H1 (cell line): ENCODE measurements at regions not wholly inside any gene's neighbourhood (a gene's known extent, or its start where the extent isn't known, plus 50 kb on each side); places are given as distances from the start of the nearest gene placed in this dataset.

ENCODE experiments used
- CTCF ChIA-PET: fragments of 300-600 bp; sonication (Branson Sonifier 250); formaldehyde crosslinking; loops from one replicate; lab custom pipeline; 2021; ENCODE audit not compliant: partially characterized antibody; lab: Charles Lee
- POLR2A ChIA-PET: fragments of 300-600 bp; sonication (Branson Sonifier 250); formaldehyde crosslinking; loops from one replicate; lab custom pipeline; 2021; ENCODE audit warnings: inconsistent platforms; ENCODE audit not compliant: partially characterized antibody; lab: Charles Lee
- DNase-seq, 2 experiments: peaks; one replicate each; pipeline versions ENCODE4 v3.0.0 to v3.0.0-alpha.2; 2010 to 2022; ENCODE audit warnings: low spot score in 2 of 2, low read depth in 1 of 2, mixed read lengths in 1 of 2
- FAIRE-seq: peaks from 2 replicates; lab custom pipeline; 2011; peaks lifted over from hg19 to GRCh38; lab: Jason Lieb, UNC
- H2AFZ ChIP-seq: 2 replicates; pipeline ENCODE4 v1.8.1; 2012; ENCODE audit warnings: low read length, inconsistent platforms
- H2AK5ac ChIP-seq: 2 replicates; pipeline ENCODE4 v1.6.1; 2013; ENCODE audit warnings: low read depth, low read length
- H2BK120ac ChIP-seq: replicated peaks from 2 replicates; pipeline ENCODE3; 2013; ENCODE audit warnings: low read depth, low read length, inconsistent platforms
- H2BK12ac ChIP-seq: 2 replicates; pipeline ENCODE4 v1.6.1; 2013; ENCODE audit warnings: low read depth, low read length
- H2BK15ac ChIP-seq: 2 replicates; pipeline ENCODE4 v1.6.1; 2013; ENCODE audit warnings: low read length
- H2BK20ac ChIP-seq: 2 replicates; pipeline ENCODE4 v1.6.1; 2013; ENCODE audit warnings: low read length
- H2BK5ac ChIP-seq: 2 replicates; pipeline ENCODE4 v1.6.1; 2013; ENCODE audit warnings: low read depth, low read length
- H3K14ac ChIP-seq: 2 replicates; pipeline ENCODE4 v1.6.1; 2013; ENCODE audit warnings: inconsistent platforms; ENCODE audit not compliant: insufficient read length
- H3K18ac ChIP-seq: 2 replicates; pipeline ENCODE4 v1.6.1; 2013; ENCODE audit warnings: low read length; ENCODE audit errors: extremely low read depth
- H3K23ac ChIP-seq: 2 replicates; pipeline ENCODE4 v1.6.1; 2013; ENCODE audit warnings: inconsistent platforms; ENCODE audit not compliant: insufficient read length
- H3K23me2 ChIP-seq: 2 replicates; pipeline ENCODE4 v1.6.1; 2013; ENCODE audit warnings: low read depth, low read length
- H3K27ac ChIP-seq: 2 replicates; pipeline ENCODE4 v1.6.1; 2011; ENCODE audit warnings: low read depth, low read length, inconsistent platforms
- H3K27me3 ChIP-seq, 4 experiments: replicated peaks in 1 of 4; 1 replicate in 1 of 4; 2 replicates in 3 of 4; pipeline versions ENCODE4 v1.6.1 to v1.8.1; 2011 to 2013; ENCODE audit warnings: low read length in 3 of 4, mild to moderate bottlenecking in 3 of 4, inconsistent platforms in 2 of 4, mixed read lengths in 2 of 4, moderate library complexity in 1 of 4; ENCODE audit not compliant: control insufficient read depth in 3 of 4, insufficient read depth in 3 of 4; ENCODE audit errors: extremely low read depth in 1 of 4
- H3K36me3 ChIP-seq, 4 experiments: 2 replicates each; pipeline versions ENCODE4 v1.6.1 to v1.8.1; 2011 to 2013; ENCODE audit warnings: mild to moderate bottlenecking in 4 of 4, low read length in 3 of 4, moderate library complexity in 2 of 4, control low read depth in 1 of 4, inconsistent platforms in 1 of 4; ENCODE audit not compliant: insufficient read depth in 4 of 4, control insufficient read depth in 2 of 4
- H3K4ac ChIP-seq: replicated peaks from 2 replicates; pipeline ENCODE3; 2013; ENCODE audit warnings: low read length, low read depth, mixed read lengths, inconsistent platforms; ENCODE audit not compliant: insufficient read length
- H3K4me1 ChIP-seq, 4 experiments: replicated peaks in 1 of 4; 1 replicate in 1 of 4; 2 replicates in 3 of 4; pipeline versions ENCODE4 v1.6.1 to v1.8.1; 2011 to 2013; ENCODE audit warnings: low read length in 3 of 4, inconsistent platforms in 2 of 4, mixed read lengths in 1 of 4; ENCODE audit not compliant: insufficient read depth in 4 of 4, control insufficient read depth in 3 of 4
- H3K4me2 ChIP-seq, 2 experiments: 2 replicates each; pipeline versions ENCODE4 v1.6.1 to v1.8.1; 2011 to 2013; ENCODE audit warnings: low read depth in 2 of 2, low read length in 2 of 2, control low read depth in 1 of 2, inconsistent platforms in 1 of 2, mild to moderate bottlenecking in 1 of 2; ENCODE audit not compliant: insufficient read depth in 1 of 2
- H3K4me3 ChIP-seq, 4 experiments: fragments of 200-600, 300-600 bp in 1 of 4; sonication (generic), shearing (Covaris generic), sonication (Bioruptor Twin) in 1 of 4; 2 replicates each; pipeline versions ENCODE4 v1.5.1 to v1.8.1; 2011 to 2016; ENCODE audit warnings: low read length in 4 of 4, low read depth in 3 of 4, control low read depth in 2 of 4, inconsistent platforms in 2 of 4, mild to moderate bottlenecking in 2 of 4, mixed read lengths in 1 of 4, moderate library complexity in 1 of 4; ENCODE audit not compliant: insufficient read depth in 2 of 4; ENCODE audit errors: extremely low read depth in 1 of 4
- H3K56ac ChIP-seq: replicated peaks from 2 replicates; pipeline ENCODE3; 2013; ENCODE audit warnings: low read depth, mild to moderate bottlenecking, mixed read lengths, low read length, inconsistent platforms; ENCODE audit not compliant: insufficient read length
- H3K79me1 ChIP-seq: 2 replicates; pipeline ENCODE4 v1.6.1; 2013; ENCODE audit warnings: low read depth, low read length, control low read depth
- H3K79me2 ChIP-seq, 2 experiments: 2 replicates each; pipeline versions ENCODE4 v1.6.1 to v1.8.1; 2012 to 2013; ENCODE audit warnings: low read length in 2 of 2, mild to moderate bottlenecking in 2 of 2, inconsistent platforms in 1 of 2; ENCODE audit not compliant: insufficient read depth in 2 of 2, control insufficient read depth in 1 of 2
- H3K9ac ChIP-seq, 4 experiments: replicated peaks in 1 of 4; 1 replicate in 1 of 4; 2 replicates in 3 of 4; pipeline versions ENCODE4 v1.6.1 to v1.8.1; 2011 to 2013; ENCODE audit warnings: low read depth in 3 of 4, low read length in 3 of 4, control low read depth in 2 of 4, mild to moderate bottlenecking in 2 of 4, moderate library complexity in 2 of 4, inconsistent platforms in 1 of 4; ENCODE audit errors: extremely low read depth in 1 of 4
- H3K9me3 ChIP-seq, 2 experiments: 2 replicates each; pipeline versions ENCODE4 v1.6.1 to v1.8.1; 2012 to 2013; ENCODE audit warnings: mild to moderate bottlenecking in 2 of 2, moderate library complexity in 2 of 2, control low read depth in 1 of 2, inconsistent platforms in 1 of 2, low read depth in 1 of 2, low read length in 1 of 2, mixed read lengths in 1 of 2; ENCODE audit not compliant: insufficient read depth in 2 of 2
- H4K20me1 ChIP-seq, 2 experiments: replicated peaks in 1 of 2; 2 replicates each; pipeline versions ENCODE3 to v1.8.1; 2011 to 2013; ENCODE audit warnings: inconsistent platforms in 2 of 2, low read length in 2 of 2, mild to moderate bottlenecking in 1 of 2; ENCODE audit not compliant: insufficient read depth in 2 of 2, control insufficient read depth in 1 of 2
- H4K5ac ChIP-seq: 2 replicates; pipeline ENCODE4 v1.6.1; 2013; ENCODE audit warnings: low read length, low read depth, mixed read lengths, inconsistent platforms; ENCODE audit not compliant: insufficient read length
- H4K8ac ChIP-seq: 2 replicates; pipeline ENCODE4 v1.8.0; 2013; ENCODE audit warnings: mild to moderate bottlenecking, moderate library complexity, low read length, inconsistent platforms; ENCODE audit not compliant: insufficient read depth; ENCODE audit errors: extremely low read depth
- H4K91ac ChIP-seq: replicated peaks from 2 replicates; pipeline ENCODE3; 2013; ENCODE audit warnings: low read length, mixed read lengths, inconsistent platforms; ENCODE audit not compliant: insufficient read length
- BACH1 ChIP-seq: IDR thresholded peaks from 2 replicates; pipeline ENCODE4 v1.6.1; 2012; ENCODE audit warnings: low read length, improper control_type of control experiment
- MAFK ChIP-seq: IDR thresholded peaks from 2 replicates; pipeline ENCODE4 v1.6.1; 2012; ENCODE audit warnings: low read depth, mild to moderate bottlenecking, improper control_type of control experiment, low read length
- WGBS, 2 experiments: shearing (Covaris generic) in 1 of 2; methylation state at CpG; one replicate each; pipeline versions ENCODE4 v1.1.6 to v1.1.7; 2013 to 2015; ENCODE audit warnings: low lambda C conversion rate in 2 of 2, mixed read lengths in 2 of 2, inconsistent platforms in 1 of 2, low coverage in 1 of 2, missing lambda C conversion rate in 1 of 2; ENCODE audit not compliant: insufficient replicate concordance in 2 of 2, insufficient coverage in 1 of 2, insufficient read length in 1 of 2; ENCODE audit errors: extremely low coverage in 1 of 2, missing lambda C conversion rate in 1 of 2; 5-methylcytosine and 5-hydroxymethylcytosine counted together

DNA sequence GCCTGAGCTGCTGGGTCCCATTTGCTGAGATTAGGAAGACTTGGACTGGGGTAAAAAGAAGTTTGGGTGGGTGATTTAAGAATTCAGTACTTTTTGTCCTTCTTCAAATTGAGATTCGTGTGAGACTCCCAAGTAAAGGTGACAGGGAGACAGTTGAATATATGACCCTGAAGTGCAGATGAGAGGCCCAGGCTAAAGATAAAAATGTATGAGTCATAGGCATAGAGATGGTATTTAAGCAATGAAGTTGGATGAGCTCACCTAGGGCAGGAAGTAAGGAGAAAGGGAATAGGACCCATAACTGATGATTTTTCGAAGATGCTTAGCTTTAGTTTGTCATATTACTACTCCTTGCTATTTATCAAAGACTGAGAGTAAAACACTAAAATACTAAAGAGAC lies 255.9 kb upstream of the ADRA1B start:
- H2BK5ac ChIP-seq = no peak overlapping the region
- no peak overlapping the region for H2AFZ ChIP-seq
- H3K79me1 ChIP-seq = no peaks in the 10 kb centered on the region
- no peak overlapping the region for H3K23ac ChIP-seq
- H2BK120ac ChIP-seq = no peak overlapping the region
- H3K23me2 ChIP-seq = no peaks in the 10 kb centered on the region
- no peaks in the 10 kb centered on the region for H4K20me1 ChIP-seq
- 91% methylated on average over 2 of the region's 2 CpGs; no CpG with 5 or more reads in 1 of the 2 experiments for WGBS, 2 experiments
- no peak overlapping the region for H3K27ac ChIP-seq
- H4K91ac ChIP-seq = no peak overlapping the region
- POLR2A ChIA-PET = no interaction called here
- no peak overlapping the region for H3K4me2 ChIP-seq
- no peak overlapping the region for H3K18ac ChIP-seq
- H3K4ac ChIP-seq = no peak overlapping the region
- no peak overlapping the region for H3K56ac ChIP-seq
- no peaks in the 10 kb centered on the region for H3K27me3 ChIP-seq
- no peak overlapping the region for H2AK5ac ChIP-seq
- H3K4me3 ChIP-seq = no peak overlapping the region
- no peak for DNase-seq
- H3K14ac ChIP-seq = no peak overlapping the region
- H3K36me3 ChIP-seq = no peaks in the 10 kb centered on the region
- FAIRE-seq = no peak
- H3K4me1 ChIP-seq = 0 out of 7 replicates have a peak, but pooled peaks cover 0 to 2% (median 0%) of the 10 kb centered on the region in 4 experiments
- H3K79me2 ChIP-seq = no peaks in the 10 kb centered on the region
- H2BK12ac ChIP-seq = no peak overlapping the region
- H3K9ac ChIP-seq = no peak overlapping the region
- H2BK20ac ChIP-seq = no peak overlapping the region
- no peak overlapping the region for H2BK15ac ChIP-seq
- H4K5ac ChIP-seq = no peak overlapping the region
- TF ChIP-seq BACH1 (no peak), MAFK (no peak)
- TF ChIP-seq, all 59 proteins: peak for 0
- CTCF ChIA-PET = interaction anchor here (1.1 to 1.7 kb wide), 3 partner anchors 9 to 216 kb away, joined by 3 to 4 read pairs (median 4); no protein-coding TSS in a partner anchor
- H4K8ac ChIP-seq = no peak overlapping the region
- no peaks in the 10 kb centered on the region for H3K9me3 ChIP-seq
